Nephron (organoid): ENCODE measurements at regions not wholly inside any gene's neighbourhood (a gene's known extent, or its start where the extent isn't known, plus 50 kb on each side); places are given as distances from the start of the nearest gene placed in this dataset.

ENCODE experiments used
- H3K27ac Mint-ChIP-seq, 3 experiments: 2 replicates each; pipeline ENCODE4 v1.8.0; 2020; ENCODE audit warnings: mixed read lengths in 3 of 3, mild to moderate bottlenecking in 2 of 3, moderate library complexity in 1 of 3
- H3K27me3 Mint-ChIP-seq: 2 replicates; pipeline ENCODE4 v1.8.0; 2021; ENCODE audit warnings: low read depth, mild to moderate bottlenecking, moderate library complexity, mixed read lengths
- H3K36me3 Mint-ChIP-seq: 2 replicates; pipeline ENCODE4 v1.8.0; 2020; ENCODE audit warnings: low read depth, mixed read lengths
- H3K4me1 Mint-ChIP-seq: 2 replicates; pipeline ENCODE4 v1.8.0; 2020; ENCODE audit warnings: mixed read lengths
- H3K4me3 Mint-ChIP-seq, 3 experiments: 2 replicates each; pipeline ENCODE4 v1.8.0; 2020; ENCODE audit warnings: mild to moderate bottlenecking in 3 of 3, mixed read lengths in 3 of 3, moderate library complexity in 2 of 3
- H3K9me3 Mint-ChIP-seq: 2 replicates; pipeline ENCODE4 v1.8.0; 2020; ENCODE audit warnings: mixed read lengths
- CTCF ChIP-seq, 3 experiments: fragments of 200-600 bp; sonication (generic); IDR thresholded peaks; one replicate each; pipeline ENCODE4 v1.5.0; 2021; ENCODE audit warnings: antibody characterized with exemption in 3 of 3; ENCODE audit not compliant: unreplicated experiment in 3 of 3

- H3K36me3 Mint-ChIP-seq, result no peaks in the 10 kb centered on the region
- H3K4me3 Mint-ChIP-seq, result no peak overlapping the region
- peaks cover 5% of the 10 kb centered on the region for H3K9me3 Mint-ChIP-seq
- H3K4me1 Mint-ChIP-seq, result peaks cover 11% of the 10 kb centered on the region
- TF ChIP-seq CTCF (IDR thresholded peaks at IDR 0.05; ENCODE audit: unreplicated experiment in 3 of 3), result no peak
- no peak overlapping the region for H3K27ac Mint-ChIP-seq
- no peaks in the 10 kb centered on the region for H3K27me3 Mint-ChIP-seq
Observed at GRCh38 chr12:58980768-58981167, 60.5 kb upstream of the LRIG3 start.

- no peak overlapping the region for H3K27ac Mint-ChIP-seq
- peaks cover 5% of the 10 kb centered on the region for H3K4me1 Mint-ChIP-seq
- no peaks in the 10 kb centered on the region for H3K36me3 Mint-ChIP-seq
- TF ChIP-seq CTCF (IDR thresholded peaks at IDR 0.05; ENCODE audit: unreplicated experiment in 3 of 3), result no peak
- no peaks in the 10 kb centered on the region for H3K9me3 Mint-ChIP-seq
- H3K4me3 Mint-ChIP-seq, result no peak overlapping the region
- H3K27me3 Mint-ChIP-seq, result no peaks in the 10 kb centered on the region
Observed at GRCh38 chr12:58978717-58979116, 58.4 kb upstream of the LRIG3 start.

- no peak overlapping the region for H3K27ac Mint-ChIP-seq
- no peak for TF ChIP-seq CTCF (IDR thresholded peaks at IDR 0.05; ENCODE audit: unreplicated experiment in 3 of 3)
- no peak overlapping the region for H3K4me3 Mint-ChIP-seq
- peaks cover 4% of the 10 kb centered on the region for H3K4me1 Mint-ChIP-seq
- no peaks in the 10 kb centered on the region for H3K9me3 Mint-ChIP-seq
- H3K36me3 Mint-ChIP-seq, result no peaks in the 10 kb centered on the region
- H3K27me3 Mint-ChIP-seq, result no peaks in the 10 kb centered on the region
Observed at GRCh38 chr12:58977476-58977875, 57.2 kb upstream of the LRIG3 start.

GRCh38 chr12:58976146-58976545, 55.8 kb upstream of the LRIG3 start:
- TF ChIP-seq CTCF (IDR thresholded peaks at IDR 0.05; ENCODE audit: unreplicated experiment in 3 of 3), result no peak
- no peaks in the 10 kb centered on the region for H3K36me3 Mint-ChIP-seq
- H3K4me1 Mint-ChIP-seq, result no peaks in the 10 kb centered on the region
- no peaks in the 10 kb centered on the region for H3K9me3 Mint-ChIP-seq
- H3K4me3 Mint-ChIP-seq, result no peak overlapping the region
- no peak overlapping the region for H3K27ac Mint-ChIP-seq
- no peaks in the 10 kb centered on the region for H3K27me3 Mint-ChIP-seq
